ENCODE measurements at regions not wholly inside any gene's neighbourhood (a gene's known extent, or its start where the extent isn't known, plus 50 kb on each side); places are given as distances from the start of the nearest gene placed in this dataset.

DNA sequence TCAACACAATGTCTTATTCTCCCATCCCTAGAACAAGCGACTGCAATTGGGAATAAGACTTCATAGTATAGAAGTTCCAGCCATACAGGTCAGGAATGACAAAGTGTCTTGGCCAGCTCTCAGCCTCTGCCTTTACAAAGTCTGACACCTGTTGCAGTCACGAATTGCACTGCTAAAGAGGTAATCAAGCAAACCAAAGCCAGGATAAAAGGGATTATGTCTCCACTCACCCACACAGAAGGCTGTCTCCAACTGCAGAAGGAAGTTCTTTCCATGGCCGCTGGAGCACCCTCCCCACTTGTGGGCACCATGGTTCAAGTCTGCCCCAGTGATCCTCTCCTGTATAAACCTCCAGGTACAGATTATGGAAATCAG lies 114.8 kb upstream of the PKDCC start:
- H3F3A ChIP-seq (ENCODE audit: insufficient read depth, low read length), result no peaks in the 10 kb centered on the region
- H3K27ac ChIP-seq (ENCODE audit: low read length), result no peak overlapping the region
- no peaks in the 10 kb centered on the region for H3K36me3 ChIP-seq (replicated peaks; ENCODE audit: insufficient read depth, low read length)
- H3K9ac ChIP-seq (ENCODE audit: low read length), result no peak overlapping the region
- H4K20me1 ChIP-seq (ENCODE audit: insufficient read depth, low read length), result no peaks in the 10 kb centered on the region
- no peak overlapping the region for H3K4me3 ChIP-seq (ENCODE audit: low read length)
- peaks cover 14% of the 10 kb centered on the region for H3K4me1 ChIP-seq (ENCODE audit: low read length)
- H2AFZ ChIP-seq (ENCODE audit: low read length), result no peak overlapping the region
- H3K9me2 ChIP-seq (replicated peaks; ENCODE audit: insufficient read depth, low read length), result no peaks in the 10 kb centered on the region
- H3K27me3 ChIP-seq (replicated peaks; ENCODE audit: insufficient read depth, low read length), result no peaks in the 10 kb centered on the region
- H3K4me2 ChIP-seq (ENCODE audit: low read depth, low read length), result no peak overlapping the region
- no peaks in the 10 kb centered on the region for H3K79me2 ChIP-seq (ENCODE audit: low read length)
- TF ChIP-seq, protein P1, sequence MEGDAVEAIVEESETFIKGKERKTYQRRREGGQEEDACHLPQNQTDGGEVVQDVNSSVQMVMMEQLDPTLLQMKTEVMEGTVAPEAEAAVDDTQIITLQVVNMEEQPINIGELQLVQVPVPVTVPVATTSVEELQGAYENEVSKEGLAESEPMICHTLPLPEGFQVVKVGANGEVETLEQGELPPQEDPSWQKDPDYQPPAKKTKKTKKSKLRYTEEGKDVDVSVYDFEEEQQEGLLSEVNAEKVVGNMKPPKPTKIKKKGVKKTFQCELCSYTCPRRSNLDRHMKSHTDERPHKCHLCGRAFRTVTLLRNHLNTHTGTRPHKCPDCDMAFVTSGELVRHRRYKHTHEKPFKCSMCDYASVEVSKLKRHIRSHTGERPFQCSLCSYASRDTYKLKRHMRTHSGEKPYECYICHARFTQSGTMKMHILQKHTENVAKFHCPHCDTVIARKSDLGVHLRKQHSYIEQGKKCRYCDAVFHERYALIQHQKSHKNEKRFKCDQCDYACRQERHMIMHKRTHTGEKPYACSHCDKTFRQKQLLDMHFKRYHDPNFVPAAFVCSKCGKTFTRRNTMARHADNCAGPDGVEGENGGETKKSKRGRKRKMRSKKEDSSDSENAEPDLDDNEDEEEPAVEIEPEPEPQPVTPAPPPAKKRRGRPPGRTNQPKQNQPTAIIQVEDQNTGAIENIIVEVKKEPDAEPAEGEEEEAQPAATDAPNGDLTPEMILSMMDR (IDR thresholded peaks at IDR 0.05; ENCODE audit: low read length), result no peak
- TF ChIP-seq EZH2phosphoT487 (IDR thresholded peaks at IDR 0.05; ENCODE audit: low read length), result no peak
- no peaks in the 10 kb centered on the region for H3K9me3 ChIP-seq (replicated peaks; ENCODE audit: insufficient read depth, low read length)
- no peak for DNase-seq

DNA sequence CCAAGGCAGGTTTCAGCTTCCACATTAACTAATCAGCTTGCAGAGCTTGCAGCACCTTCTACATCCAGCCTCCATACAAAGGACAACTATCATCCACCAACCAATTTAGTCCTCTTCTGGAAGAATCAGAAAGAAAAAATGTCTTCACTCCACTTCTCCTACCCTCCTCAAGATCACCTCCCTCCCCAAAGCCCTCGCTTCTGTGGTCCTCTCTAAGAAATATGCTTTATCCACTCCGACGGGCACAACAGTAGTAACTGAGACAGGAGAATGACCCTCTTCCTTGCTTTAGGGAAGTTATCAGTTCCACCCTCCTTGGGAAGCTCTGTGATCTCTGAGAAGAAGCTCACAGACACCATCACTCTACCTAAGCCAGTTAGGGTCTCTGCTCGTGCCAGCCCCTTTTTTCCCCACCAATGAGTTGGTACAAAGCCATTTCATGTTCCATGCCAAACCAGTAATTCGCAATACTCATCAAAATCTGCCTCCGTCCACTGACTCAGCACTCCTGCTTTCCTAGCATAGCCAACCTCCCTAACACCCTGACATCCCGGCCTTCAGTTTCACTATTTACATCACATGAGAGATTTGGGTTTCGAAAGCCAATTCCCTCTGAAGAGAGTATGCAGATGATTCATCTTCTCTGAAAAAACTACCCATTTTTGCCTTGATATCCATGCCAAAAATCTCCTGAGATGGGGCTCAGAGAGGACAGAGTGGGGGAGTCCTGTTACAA lies 114.1 kb upstream of the PKDCC start:
- peak overlapping the region; percentile 39; the same call in 1 of the 2 replicates for H3K4me2 ChIP-seq (ENCODE audit: low read depth, low read length)
- peak; percentile 43 for DNase-seq
- no peaks in the 10 kb centered on the region for H3K9me3 ChIP-seq (replicated peaks; ENCODE audit: insufficient read depth, low read length)
- H3K27me3 ChIP-seq (replicated peaks; ENCODE audit: insufficient read depth, low read length), result no peaks in the 10 kb centered on the region
- H3K9ac ChIP-seq (ENCODE audit: low read length), result no peak overlapping the region
- H3K79me2 ChIP-seq (ENCODE audit: low read length), result no peaks in the 10 kb centered on the region
- no peaks in the 10 kb centered on the region for H4K20me1 ChIP-seq (ENCODE audit: insufficient read depth, low read length)
- no peaks in the 10 kb centered on the region for H3K9me2 ChIP-seq (replicated peaks; ENCODE audit: insufficient read depth, low read length)
- H3K27ac ChIP-seq (ENCODE audit: low read length), result no peak overlapping the region
- 0 out of 2 replicates have a peak overlapping the region, but pooled peaks have one; percentile 3 for H2AFZ ChIP-seq (ENCODE audit: low read length)
- H3K4me1 ChIP-seq (ENCODE audit: low read length), result peaks cover 14% of the 10 kb centered on the region
- H3K4me3 ChIP-seq (ENCODE audit: low read length), result no peak overlapping the region
- H3K36me3 ChIP-seq (replicated peaks; ENCODE audit: insufficient read depth, low read length), result no peaks in the 10 kb centered on the region
- H3F3A ChIP-seq (ENCODE audit: insufficient read depth, low read length), result no peaks in the 10 kb centered on the region
- TF ChIP-seq EZH2 (optimal IDR thresholded peaks at IDR 0.05; ENCODE audit: low read depth, low read length), result no peak
- TF ChIP-seq, protein P1 (IDR thresholded peaks at IDR 0.05; ENCODE audit: low read length), result no peak
- TF ChIP-seq EZH2phosphoT487 (IDR thresholded peaks at IDR 0.05; ENCODE audit: low read length), result no peak

DNA sequence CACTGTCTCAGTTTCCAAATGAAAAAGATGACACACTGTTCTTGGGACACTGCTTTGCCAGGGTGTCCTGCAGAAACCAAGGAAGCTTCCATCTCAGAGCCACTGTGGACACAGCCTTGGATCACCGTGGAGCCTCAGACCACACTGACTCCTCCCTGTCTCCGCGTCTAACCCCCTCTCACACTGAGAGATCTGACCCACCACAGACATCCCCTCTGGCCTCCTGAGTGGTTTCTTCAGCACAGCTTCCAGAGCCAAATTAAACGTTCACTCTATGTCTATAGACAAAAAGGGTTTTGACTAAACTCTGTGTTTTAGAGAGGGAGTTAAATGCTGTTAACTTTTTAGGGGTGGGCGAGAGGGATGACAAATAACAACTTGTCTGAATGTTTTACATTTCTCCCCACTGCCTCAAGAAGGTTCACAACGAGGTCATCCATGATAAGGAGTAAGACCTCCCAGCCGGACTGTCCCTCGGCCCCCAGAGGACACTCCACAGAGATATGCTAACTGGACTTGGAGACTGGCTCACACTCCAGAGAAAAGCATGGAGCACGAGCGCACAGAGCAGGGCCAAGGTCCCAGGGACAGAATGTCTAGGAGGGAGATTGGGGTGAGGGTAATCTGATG lies 113.4 kb upstream of the PKDCC start:
- Histone ChIP-seq H4K20me1 (ENCODE audit: insufficient read depth, low read length) (no peaks in the 10 kb centered on the region), H3K9me3 (replicated peaks; ENCODE audit: insufficient read depth, low read length) (no peaks in the 10 kb centered on the region), H3K27me3 (replicated peaks; ENCODE audit: insufficient read depth, low read length) (no peaks in the 10 kb centered on the region), H3K36me3 (replicated peaks; ENCODE audit: insufficient read depth, low read length) (no peaks in the 10 kb centered on the region), H3K9ac (ENCODE audit: low read length) (no peak overlapping the region), H3K4me3 (ENCODE audit: low read length) (no peak overlapping the region), H3K4me2 (ENCODE audit: low read depth, low read length) (no peak overlapping the region), H3F3A (ENCODE audit: insufficient read depth, low read length) (no peaks in the 10 kb centered on the region), H3K27ac (ENCODE audit: low read length) (no peak overlapping the region), H2AFZ (ENCODE audit: low read length) (0 out of 2 replicates have a peak overlapping the region, but pooled peaks have one; percentile 3), H3K4me1 (ENCODE audit: low read length) (peaks cover 14% of the 10 kb centered on the region), H3K9me2 (replicated peaks; ENCODE audit: insufficient read depth, low read length) (no peaks in the 10 kb centered on the region), H3K79me2 (ENCODE audit: low read length) (no peaks in the 10 kb centered on the region)
- no peak for DNase-seq
- TF ChIP-seq EZH2 (optimal IDR thresholded peaks at IDR 0.05; ENCODE audit: low read depth, low read length) (no peak), EZH2phosphoT487 (IDR thresholded peaks at IDR 0.05; ENCODE audit: low read length) (no peak)
- TF ChIP-seq, protein P1 (IDR thresholded peaks at IDR 0.05; ENCODE audit: low read length), result no peak

Measured in MM.1S (cell line).